ENCODE measurements at regions not wholly inside any gene's neighbourhood (a gene's known extent, or its start where the extent isn't known, plus 50 kb on each side); places are given as distances from the start of the nearest gene placed in this dataset.
"Not testable (repeated sequence)": the region's sequence is repeated elsewhere in the genome, so short reads cannot be mapped to it uniquely, and the experiment has no call there.

DNA sequence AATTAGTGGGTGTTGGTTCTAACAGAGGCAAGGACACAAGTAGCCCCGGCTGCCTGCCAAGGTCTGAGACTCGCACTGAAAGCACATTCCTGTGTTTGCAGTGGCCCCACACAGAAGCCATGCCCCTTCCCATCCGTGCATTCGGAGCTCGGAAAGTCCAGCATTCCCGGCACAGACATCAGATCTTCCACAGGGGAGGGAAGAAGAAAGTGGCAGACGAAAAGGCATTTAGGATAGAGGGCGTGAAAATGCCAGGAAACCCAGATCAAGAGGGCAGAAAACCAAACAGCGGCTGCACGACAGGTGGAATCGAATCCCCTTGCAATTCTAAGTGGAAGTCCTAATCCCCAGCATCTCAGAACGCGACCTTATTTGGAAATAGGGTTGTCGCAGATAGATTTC, 105.5 kb upstream of the ASB18 start:
- no peak for DNase-seq (ENCODE audit: extremely low read depth, low read depth)

DNA sequence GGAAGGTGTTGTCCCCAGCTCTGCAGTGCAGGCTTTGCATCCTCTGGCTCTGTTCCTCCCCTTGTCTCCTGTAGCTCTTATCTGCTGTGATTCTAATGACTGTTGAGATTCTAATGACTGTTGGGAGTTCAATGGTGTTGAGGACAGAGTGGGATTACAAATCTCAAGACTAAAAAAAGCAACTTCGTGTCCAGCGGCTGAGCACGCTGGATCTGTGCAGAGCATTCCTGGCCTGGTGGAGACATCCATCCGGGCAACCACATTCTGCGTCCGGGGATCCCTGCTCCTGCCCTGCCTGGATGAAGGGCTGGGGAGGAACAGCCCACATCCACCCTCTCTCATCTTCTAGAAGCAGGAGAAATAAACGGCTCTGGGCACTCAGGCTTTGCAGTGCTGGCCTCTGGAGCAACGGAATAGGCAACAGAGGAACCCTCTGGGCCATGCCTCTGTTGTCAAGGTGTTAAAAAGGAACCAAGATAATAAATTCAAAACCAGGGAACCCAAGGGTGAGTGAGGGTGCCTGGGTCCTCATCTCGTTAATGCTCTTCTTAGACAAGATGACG, 106.7 kb upstream of the ASB18 start:
- DNase-seq (ENCODE audit: extremely low read depth, low read depth), result no peak

DNA sequence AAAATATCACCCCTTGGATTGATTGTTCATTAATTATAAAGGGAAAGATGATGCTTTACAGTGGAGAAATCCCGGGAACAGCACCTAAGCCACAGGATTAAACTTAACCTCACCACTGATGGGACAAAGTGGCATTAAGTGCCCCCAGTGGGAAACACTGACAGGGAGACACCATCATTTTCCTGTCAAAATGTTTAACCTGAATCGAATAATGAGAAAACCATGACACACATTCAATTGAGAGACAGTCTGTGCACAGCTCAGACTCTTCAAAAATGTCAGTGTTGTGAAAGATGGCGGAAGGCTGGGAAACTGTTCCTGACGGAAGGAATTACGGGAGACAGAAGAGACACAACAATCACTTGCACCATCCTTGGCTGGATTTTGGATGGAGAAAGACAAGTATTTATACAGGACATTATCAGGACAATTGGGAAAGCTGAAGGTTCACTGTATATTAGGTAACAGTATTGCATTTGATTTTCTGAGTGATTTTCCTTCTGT, 111.8 kb upstream of the ASB18 start:
- no peak for DNase-seq (ENCODE audit: extremely low read depth, low read depth)

DNA sequence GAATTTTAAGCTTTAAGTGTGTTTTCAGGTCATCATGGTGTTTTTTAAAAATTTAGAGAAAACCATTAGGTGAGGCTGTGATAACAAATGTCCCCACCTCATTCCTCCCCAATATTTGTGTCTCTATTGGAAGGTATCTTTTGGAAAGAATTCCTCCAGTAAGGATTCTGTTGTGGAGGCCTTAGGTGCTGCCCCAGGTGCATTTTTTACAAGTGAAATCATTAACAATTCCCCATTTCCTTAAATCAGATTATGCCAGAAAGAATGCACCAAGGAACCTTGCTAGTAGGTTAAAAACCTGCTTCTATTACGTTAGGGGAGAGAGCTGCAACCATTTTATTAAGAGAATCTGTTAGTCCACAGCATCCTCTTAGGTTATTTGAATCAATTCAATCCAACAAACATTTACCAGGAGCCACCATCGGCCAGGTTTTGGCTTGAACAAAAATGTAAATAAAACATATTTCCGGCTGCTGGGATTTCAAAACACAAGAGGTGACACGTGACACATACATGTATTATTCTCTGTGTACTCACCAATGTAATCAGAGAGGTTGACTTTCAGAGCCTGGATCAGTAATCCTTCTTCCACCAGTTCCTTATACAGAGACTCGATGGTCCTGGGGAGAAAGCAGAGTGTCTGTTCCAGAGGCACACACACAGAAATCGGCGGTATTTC, 112.5 kb upstream of the ASB18 start:
- no peak for DNase-seq (ENCODE audit: extremely low read depth, low read depth)

DNA sequence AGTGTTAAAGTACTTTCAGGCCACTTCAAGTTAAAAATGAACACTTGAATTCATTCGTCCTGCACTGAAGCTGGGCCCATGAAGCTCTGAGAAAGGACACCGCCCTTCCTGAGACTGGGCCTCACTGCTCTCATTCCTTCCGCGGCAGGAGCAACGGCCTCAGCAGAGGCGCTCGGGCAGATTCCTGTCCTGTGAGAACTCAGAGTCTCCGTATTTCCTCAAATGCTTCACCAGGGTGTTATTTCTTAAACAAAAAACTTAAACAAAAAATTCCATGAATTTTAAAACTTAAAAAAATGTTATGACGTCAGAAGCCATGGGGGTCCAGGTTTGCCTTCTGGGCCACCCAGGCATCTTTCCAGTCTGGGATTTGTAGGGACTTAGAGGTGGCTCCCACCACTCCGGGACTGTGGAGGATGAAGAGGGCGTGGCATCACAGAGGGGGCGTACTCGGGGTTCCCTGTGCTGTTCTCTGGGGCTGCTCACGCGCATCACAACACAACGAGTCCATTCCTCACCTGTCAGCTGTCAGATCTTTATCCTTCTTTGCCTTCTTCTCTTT, 115.9 kb upstream of the ASB18 start:
- DNase-seq (ENCODE audit: extremely low read depth, low read depth), result no peak

DNA sequence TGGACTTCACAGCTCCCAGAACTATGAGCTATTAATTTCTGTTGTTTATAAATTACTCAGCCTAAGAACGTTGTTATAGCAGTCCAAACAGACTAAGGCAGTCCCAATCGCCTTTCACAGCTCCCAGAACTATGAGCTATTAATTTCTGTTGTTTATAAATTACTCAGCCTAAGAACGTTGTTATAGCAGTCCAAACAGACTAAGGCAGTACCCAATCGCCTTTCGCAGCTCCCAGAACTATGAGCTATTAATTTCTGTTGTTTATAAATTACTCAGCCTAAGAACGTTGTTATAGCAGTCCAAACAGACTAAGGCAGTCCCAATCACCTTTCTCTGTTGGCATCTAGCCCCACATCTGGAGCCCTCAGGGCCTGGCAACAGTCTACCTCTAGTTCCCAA, 117.0 kb upstream of the ASB18 start:
- not testable (repeated sequence) for DNase-seq (ENCODE audit: extremely low read depth, low read depth)

DNA sequence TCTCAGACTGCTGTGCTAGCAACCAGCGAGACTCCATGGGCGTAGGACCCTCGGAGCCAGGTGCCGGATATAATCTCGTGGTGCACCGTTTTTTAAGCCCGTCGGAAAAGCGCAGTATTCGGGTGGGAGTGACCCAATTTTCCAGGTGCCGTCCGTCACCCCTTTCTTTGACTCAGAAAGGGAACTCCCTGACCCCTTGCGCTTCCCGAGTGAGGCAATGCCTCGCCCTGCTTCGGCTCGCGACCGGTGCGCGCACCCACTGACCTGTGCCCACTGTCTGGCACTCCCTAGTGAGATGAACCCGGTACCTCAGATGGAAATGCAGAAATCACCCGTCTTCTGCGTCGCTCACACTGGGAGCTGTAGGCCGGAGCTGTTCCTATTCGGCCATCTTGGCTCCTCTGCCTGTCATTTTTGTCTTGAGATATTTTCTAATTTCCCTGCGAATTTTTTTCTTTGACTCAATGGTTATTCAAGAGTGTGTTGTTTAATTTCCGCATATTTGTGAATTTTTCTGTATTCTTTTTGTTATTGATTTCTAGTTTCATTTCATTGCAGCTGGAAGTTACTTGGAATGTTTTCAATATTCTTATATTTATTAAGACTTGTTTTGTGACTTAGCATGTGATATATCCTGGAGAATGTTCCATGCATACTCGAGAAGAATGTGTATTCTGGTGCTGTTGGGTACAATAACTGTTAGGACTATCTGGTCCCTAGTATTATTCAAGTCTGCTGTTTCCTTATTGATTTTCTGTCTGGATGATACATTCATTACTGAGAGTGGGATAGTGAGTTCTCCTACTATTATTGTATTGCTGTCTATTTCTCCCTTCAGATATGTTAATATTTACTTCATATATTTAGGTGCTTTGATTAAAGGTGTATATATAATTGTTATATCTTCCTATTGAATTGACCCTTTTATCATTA, 125.3 kb upstream of the ASB18 start:
- not testable (repeated sequence) for DNase-seq (ENCODE audit: extremely low read depth, low read depth)

DNA sequence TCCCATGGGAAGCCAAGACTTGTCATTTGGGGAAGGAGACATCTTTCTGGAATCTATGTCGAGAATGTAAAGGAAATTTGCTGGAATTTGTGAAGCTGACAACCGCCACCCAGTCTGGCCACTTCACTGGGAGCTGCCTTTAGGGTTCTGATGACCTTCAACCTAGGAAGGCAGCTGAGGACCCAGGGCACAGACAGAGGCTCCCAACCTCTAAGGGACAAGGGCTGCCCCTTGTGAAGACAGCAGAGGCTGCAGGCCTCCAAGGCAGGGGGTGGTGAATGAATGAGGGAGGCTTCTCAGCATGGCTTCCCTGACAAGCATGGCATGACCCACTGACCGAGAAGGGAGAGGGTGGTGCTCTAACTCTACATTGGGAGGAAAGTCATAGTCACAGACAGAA, 128.9 kb upstream of the ASB18 start:
- DNase-seq (ENCODE audit: extremely low read depth, low read depth), result no peak

DNA sequence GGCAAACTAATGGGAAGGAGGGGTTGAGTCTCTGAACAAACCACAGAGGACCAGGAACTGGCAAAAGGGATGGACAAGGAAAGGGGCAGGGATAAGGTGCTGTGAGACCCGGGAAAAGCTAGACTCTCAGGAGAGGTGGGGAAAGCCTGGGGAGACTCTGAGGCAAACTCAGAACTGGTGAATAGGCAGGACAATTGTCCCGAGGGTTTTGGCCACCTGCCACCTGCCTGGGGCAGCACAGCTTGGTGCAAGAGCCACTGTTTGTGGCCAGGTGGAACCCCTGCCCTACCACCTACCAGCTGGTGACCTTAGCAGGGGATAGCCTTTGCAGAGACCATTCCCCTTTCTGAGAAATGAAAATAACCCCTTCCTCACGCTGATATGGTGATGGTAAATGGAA, 129.4 kb upstream of the ASB18 start:
- no peak for DNase-seq (ENCODE audit: extremely low read depth, low read depth)

DNA sequence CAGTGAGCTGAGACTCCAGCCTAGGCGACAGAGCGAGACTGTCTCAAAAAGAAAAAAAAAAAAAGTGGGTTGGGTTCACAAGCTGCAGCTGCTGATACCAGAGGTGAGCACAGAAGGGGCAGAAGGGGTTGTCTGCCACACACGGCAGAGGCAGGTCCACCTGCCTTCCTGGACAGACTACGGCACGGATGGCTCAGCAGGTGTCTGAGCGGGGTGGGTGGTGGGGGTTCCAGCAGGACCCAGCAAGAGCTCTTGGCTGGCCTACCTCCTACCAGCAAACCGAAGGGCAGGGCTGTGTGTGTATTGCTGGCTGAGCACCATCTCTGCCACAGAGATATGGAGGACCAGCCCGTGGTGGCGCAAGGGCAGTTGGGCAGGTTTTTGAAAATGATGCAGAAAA, 130.4 kb upstream of the ASB18 start:
- DNase-seq (ENCODE audit: extremely low read depth, low read depth), result no peak

DNA sequence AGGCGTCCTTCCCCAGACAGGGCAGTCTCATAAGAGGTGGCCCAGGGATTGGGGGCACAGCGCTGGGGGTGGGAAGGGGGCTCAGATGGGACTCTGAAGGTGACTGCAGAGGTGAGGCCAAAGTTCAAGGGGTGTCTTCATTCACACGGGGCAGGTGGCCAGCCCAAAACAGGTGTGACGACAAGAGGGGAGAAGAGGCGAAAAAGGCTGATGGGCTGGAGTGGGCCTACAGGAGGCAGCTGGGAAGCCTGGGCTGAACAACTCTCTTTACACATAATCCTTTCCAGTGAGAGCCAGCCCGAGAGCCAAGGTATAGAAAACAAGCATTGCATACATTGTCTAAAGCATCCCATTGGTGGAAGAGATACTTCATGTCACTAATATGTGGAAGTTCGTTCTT, 130.9 kb upstream of the ASB18 start:
- no peak for DNase-seq (ENCODE audit: extremely low read depth, low read depth)

DNA sequence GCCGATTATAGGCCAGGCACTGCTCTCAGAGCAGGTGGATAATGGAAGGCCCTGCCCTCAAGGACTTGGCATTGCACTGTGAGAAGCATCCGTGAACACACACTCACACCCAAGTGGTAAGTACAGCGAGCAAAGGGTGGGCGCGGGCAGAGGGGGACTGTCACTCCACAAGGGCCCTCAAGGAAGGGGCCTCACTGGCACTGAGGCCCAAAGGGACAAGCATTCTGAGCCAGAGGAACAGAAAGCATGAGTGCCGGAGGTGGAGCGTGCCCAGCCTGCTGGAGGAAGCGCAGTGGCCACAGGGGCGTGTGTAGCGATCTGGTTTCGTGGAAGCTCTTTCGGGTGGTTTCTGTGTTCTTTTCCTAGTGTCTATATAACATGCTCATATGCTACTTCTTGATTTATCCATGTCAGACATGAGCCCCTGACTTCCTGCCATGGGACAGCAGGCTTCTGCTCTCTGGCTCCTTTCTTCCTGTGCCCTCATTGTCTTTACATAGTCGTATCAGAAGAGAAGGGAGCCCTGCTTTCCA, 132.7 kb upstream of the ASB18 start:
- DNase-seq (ENCODE audit: extremely low read depth, low read depth), result no peak

DNA sequence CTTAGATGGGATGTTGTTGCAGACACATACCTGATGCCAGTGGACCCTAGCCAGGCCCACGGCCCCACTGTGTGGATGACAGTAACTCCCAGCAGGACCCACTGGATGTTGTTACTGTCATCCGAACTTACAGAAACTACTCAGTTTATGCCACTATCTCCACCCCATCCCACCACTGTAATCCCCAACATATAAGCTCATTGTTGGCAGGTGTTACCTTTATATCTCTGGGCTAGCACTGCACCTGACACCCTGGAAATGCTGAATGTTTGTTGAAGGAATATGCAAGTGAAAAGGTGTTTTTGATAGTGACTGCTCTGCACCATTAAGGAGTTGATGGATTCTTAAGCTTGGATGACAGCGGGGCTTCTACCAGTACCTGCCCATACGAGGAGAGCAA, 133.5 kb upstream of the ASB18 start:
- no peak for DNase-seq (ENCODE audit: extremely low read depth, low read depth)

DNA sequence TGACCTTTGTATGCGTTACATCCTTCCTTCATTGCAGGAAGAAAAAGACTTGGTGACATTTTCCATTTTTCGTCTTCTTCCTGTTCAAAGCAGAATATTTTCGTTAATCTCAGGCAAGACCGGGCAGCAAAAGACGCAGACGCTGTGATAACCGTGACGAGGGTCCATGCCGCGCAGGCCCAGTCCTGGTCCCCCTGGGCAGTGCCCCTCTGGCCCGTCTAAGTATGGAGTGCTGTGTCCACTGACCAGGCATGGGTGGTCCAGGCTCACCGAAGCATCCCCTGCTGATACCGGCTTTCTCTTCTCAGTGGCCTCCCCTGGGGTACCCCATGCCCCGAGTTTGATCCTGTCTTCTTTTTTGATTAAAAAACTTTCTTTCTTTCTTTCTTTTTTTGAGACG, 135.2 kb upstream of the ASB18 start:
- DNase-seq (ENCODE audit: extremely low read depth, low read depth), result no peak

DNA sequence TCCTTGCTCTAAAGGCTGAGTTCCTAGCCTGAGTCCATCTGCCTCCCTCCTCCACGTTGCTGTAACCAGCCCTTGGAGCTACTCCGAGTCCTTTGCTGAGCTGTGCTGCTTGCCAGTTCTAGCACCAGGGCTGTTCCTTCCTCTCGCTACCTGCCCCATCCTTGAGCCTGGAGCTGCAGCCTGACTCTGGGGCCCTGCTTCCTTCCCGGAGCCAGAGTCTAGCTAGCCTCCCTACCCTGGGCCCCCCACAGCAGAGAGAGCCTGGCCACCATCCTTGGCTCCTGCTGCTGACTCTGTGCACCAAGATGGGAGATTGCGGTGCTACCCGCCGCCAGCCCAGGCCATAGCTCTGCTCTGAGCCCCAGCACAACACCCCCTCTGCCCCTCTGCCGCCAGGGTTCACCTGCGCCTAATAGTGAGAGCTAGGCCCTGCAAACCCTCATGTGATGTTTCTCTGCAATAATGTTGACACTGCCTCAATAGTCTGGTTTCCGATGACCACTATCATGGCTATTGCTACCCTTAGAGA, 135.9 kb upstream of the ASB18 start:
- DNase-seq (ENCODE audit: extremely low read depth, low read depth), result no peak

DNA sequence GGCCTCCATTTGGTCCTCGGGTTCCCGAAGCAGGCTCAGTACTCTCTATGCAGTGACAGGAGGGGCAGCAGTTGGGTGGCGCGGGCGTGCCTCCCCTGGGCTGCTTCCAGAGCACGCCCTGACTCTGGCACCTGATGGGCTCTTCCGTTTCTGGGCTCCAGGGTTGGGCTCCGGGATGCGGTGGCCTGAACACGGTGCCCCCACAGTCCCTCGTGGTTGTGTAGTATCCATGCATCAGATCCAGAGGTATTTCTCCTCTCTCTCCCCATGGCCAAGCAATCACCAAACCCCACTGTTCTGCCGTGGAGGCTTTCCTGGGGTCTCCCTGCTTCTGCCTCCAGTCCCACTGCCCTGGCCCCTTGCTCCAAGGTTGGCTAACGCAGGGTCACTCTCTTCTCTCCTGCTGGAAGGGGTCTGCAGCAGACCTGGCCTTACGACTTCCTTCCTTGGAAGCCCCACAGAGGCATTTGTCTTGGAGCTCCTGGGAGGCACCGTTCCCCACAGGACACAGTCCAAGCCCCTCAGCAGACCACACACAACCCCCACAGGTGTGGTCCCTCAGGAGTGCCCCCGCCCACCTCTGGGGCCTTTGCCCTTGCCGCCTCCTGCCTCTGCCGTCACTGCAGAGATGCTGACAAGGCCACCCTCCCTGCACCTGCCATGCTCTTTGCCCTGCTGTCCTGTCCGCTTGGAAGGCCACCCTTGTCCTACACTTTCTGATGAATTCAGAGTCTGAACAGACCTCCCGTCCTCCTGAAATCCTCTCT, 136.6 kb upstream of the ASB18 start:
- DNase-seq (ENCODE audit: extremely low read depth, low read depth), result no peak

DNA sequence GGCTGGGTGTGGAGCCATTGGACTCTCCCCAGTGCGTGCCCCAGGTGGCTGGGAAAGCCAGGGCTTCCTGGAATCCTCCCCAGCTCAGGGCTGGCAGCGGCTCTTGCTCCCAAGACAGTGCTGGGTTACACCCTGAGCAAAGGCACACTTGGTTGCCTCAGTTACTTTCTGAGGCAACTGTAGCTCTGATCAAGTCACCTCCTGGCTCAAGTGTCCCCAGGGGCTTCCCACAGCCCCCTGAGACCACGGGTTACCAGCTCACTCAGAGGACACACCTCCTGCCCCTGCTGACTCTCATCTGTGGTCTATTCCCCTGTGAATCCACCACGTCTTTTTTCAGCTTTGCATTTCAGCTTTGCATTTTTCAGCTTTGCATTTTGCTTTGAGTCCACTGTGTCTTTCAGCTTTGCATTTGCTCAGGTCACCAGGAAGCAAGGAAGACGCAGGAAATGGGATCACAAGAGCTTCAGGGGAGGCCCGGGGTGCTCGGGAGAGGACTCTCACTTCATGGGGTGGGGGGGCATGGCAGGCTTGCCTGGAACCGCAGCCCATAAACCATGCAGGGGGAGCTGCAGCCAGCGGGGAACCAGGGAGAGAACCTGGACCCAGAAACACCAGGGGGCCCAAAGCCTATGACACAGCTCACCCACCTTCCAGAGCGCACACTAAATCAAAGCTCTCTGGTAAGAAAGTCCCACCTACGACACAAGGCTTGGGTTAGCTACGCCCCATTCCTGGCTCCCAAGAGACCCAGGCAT, 138.0 kb upstream of the ASB18 start:
- no peak for DNase-seq (ENCODE audit: extremely low read depth, low read depth)

DNA sequence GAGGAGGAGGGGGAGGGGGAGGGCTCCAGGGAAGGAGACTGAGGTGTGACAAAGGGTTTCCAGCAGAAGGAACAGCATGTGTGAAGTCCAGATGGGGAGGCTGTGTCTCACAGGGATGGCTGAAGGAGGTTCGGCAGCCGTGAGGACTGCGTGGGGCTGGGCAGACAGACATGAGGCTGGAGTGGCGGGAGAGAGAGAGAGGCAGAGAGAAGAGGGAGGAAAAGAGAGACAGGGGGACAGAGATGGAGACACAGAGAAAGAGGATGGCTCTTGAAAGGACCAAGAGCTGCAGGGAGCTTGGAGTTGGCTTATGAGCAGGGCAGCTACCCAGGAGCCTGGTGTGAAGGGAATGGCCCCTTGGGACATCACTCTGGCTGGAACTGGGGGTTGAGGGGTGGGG, 138.9 kb upstream of the ASB18 start:
- DNase-seq (ENCODE audit: extremely low read depth, low read depth), result no peak

DNA sequence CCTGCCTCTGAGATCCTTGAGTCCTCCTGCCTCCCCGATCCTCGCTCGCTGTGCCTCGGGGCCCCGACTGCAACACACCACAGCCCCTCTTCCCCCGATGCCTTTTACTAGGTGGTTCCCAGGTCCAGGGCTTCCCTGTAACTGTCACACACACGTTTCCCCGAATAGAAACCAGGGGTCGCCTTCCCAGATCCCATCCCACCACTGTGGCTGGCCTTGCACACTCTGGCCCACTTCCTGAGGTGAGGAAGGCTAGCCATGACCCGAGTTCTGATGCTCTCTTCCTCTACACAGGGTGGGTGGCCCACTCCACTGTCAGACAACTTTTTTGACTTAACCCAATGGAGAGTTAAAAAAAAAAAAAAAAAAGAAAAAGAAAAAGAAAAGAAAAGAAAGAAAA, 139.6 kb upstream of the ASB18 start:
- no peak for DNase-seq (ENCODE audit: extremely low read depth, low read depth)

Measured in NCI-H460 (cell line).